ENCODE measurements at regions not wholly inside any gene's neighbourhood (a gene's known extent, or its start where the extent isn't known, plus 50 kb on each side); places are given as distances from the start of the nearest gene placed in this dataset.

- peaks cover 2 to 4% of the 10 kb centered on the region in 2 donors for H3K4me1 ChIP-seq (ENCODE audit: control insufficient read depth in 1 of 2, insufficient read depth in 2 of 2, low read length in 2 of 2)
- H3K27ac ChIP-seq (ENCODE audit: low read length), result no peak overlapping the region
- H3K9me3 ChIP-seq (ENCODE audit: control insufficient read depth in 1 of 2, low read length in 2 of 2), result no peaks in the 10 kb centered on the region
- peak overlapping the region; percentile 10 to 11 for H3K4me3 ChIP-seq (ENCODE audit: low read depth in 1 of 2, low read length in 2 of 2)
- H3K36me3 ChIP-seq (ENCODE audit: control insufficient read depth in 1 of 2, insufficient read depth in 2 of 2, low read length in 2 of 2), result no peaks in the 10 kb centered on the region
- no peaks in the 10 kb centered on the region for H3K27me3 ChIP-seq (ENCODE audit: low read depth, low read length)
These were observed 642.7 kb upstream of the ARGLU1 start for GRCh38 chr13:107210723-107211030.

- Histone ChIP-seq H3K9me3 (ENCODE audit: control insufficient read depth in 1 of 2, low read length in 2 of 2) (no peaks in the 10 kb centered on the region), H3K4me1 (ENCODE audit: control insufficient read depth in 1 of 2, insufficient read depth in 2 of 2, low read length in 2 of 2) (peaks cover 2 to 4% of the 10 kb centered on the region in 2 donors), H3K27ac (ENCODE audit: low read length) (no peak overlapping the region), H3K4me3 (ENCODE audit: low read depth in 1 of 2, low read length in 2 of 2) (peak overlapping the region; percentile 10 to 11), H3K36me3 (ENCODE audit: control insufficient read depth in 1 of 2, insufficient read depth in 2 of 2, low read length in 2 of 2) (no peaks in the 10 kb centered on the region), H3K27me3 (ENCODE audit: low read depth, low read length) (no peaks in the 10 kb centered on the region)
These were observed 642.1 kb upstream of the ARGLU1 start for GRCh38 chr13:107209824-107210722.

GRCh38 chr13:107208889-107209288 lies 641.0 kb upstream of the ARGLU1 start:
- no peaks in the 10 kb centered on the region for H3K9me3 ChIP-seq (ENCODE audit: control insufficient read depth in 1 of 2, low read length in 2 of 2)
- H3K4me1 ChIP-seq (ENCODE audit: control insufficient read depth in 1 of 2, insufficient read depth in 2 of 2, low read length in 2 of 2), result peaks cover 2 to 4% of the 10 kb centered on the region in 2 donors
- H3K4me3 ChIP-seq (ENCODE audit: low read depth in 1 of 2, low read length in 2 of 2), result no peak overlapping the region
- no peaks in the 10 kb centered on the region for H3K27me3 ChIP-seq (ENCODE audit: low read depth, low read length)
- no peaks in the 10 kb centered on the region for H3K36me3 ChIP-seq (ENCODE audit: control insufficient read depth in 1 of 2, insufficient read depth in 2 of 2, low read length in 2 of 2)
- no peak overlapping the region for H3K27ac ChIP-seq (ENCODE audit: low read length)

- Histone ChIP-seq H3K4me1 (ENCODE audit: control insufficient read depth in 1 of 2, insufficient read depth in 2 of 2, low read length in 2 of 2) (peaks cover 0 to 2% of the 10 kb centered on the region in 2 donors), H3K36me3 (ENCODE audit: control insufficient read depth in 1 of 2, insufficient read depth in 2 of 2, low read length in 2 of 2) (no peaks in the 10 kb centered on the region), H3K9me3 (ENCODE audit: control insufficient read depth in 1 of 2, low read length in 2 of 2) (no peaks in the 10 kb centered on the region), H3K27ac (ENCODE audit: low read length) (no peak overlapping the region), H3K27me3 (ENCODE audit: low read depth, low read length) (no peaks in the 10 kb centered on the region), H3K4me3 (ENCODE audit: low read depth in 1 of 2, low read length in 2 of 2) (no peak overlapping the region)
These were observed 637.6 kb upstream of the ARGLU1 start for GRCh38 chr13:107205318-107206104.

GRCh38 chr13:107203146-107203847 lies 635.4 kb upstream of the ARGLU1 start:
- Histone ChIP-seq H3K4me1 (ENCODE audit: control insufficient read depth in 1 of 2, insufficient read depth in 2 of 2, low read length in 2 of 2) (no peaks in the 10 kb centered on the region), H3K36me3 (ENCODE audit: control insufficient read depth in 1 of 2, insufficient read depth in 2 of 2, low read length in 2 of 2) (no peaks in the 10 kb centered on the region), H3K27me3 (ENCODE audit: low read depth, low read length) (no peaks in the 10 kb centered on the region), H3K9me3 (ENCODE audit: control insufficient read depth in 1 of 2, low read length in 2 of 2) (no peaks in the 10 kb centered on the region), H3K27ac (ENCODE audit: low read length) (peak overlapping the region; percentile 10), H3K4me3 (ENCODE audit: low read depth in 1 of 2, low read length in 2 of 2) (no peak overlapping the region)

GRCh38 chr13:107202371-107203023 lies 634.6 kb upstream of the ARGLU1 start:
- Histone ChIP-seq H3K27ac (ENCODE audit: low read length) (peak overlapping the region; percentile 10), H3K4me3 (ENCODE audit: low read depth in 1 of 2, low read length in 2 of 2) (no peak overlapping the region), H3K36me3 (ENCODE audit: control insufficient read depth in 1 of 2, insufficient read depth in 2 of 2, low read length in 2 of 2) (no peaks in the 10 kb centered on the region), H3K27me3 (ENCODE audit: low read depth, low read length) (no peaks in the 10 kb centered on the region), H3K9me3 (ENCODE audit: control insufficient read depth in 1 of 2, low read length in 2 of 2) (no peaks in the 10 kb centered on the region), H3K4me1 (ENCODE audit: control insufficient read depth in 1 of 2, insufficient read depth in 2 of 2, low read length in 2 of 2) (no peaks in the 10 kb centered on the region)

GRCh38 chr13:107200491-107200890 lies 632.6 kb upstream of the ARGLU1 start:
- Histone ChIP-seq H3K36me3 (ENCODE audit: control insufficient read depth in 1 of 2, insufficient read depth in 2 of 2, low read length in 2 of 2) (no peaks in the 10 kb centered on the region), H3K27ac (ENCODE audit: low read length) (no peak overlapping the region), H3K9me3 (ENCODE audit: control insufficient read depth in 1 of 2, low read length in 2 of 2) (no peaks in the 10 kb centered on the region)

GRCh38 chr13:107192289-107192688 lies 624.4 kb upstream of the ARGLU1 start:
- Histone ChIP-seq H3K27me3 (ENCODE audit: low read depth, low read length) (no peaks in the 10 kb centered on the region), H3K27ac (ENCODE audit: low read length) (no peak overlapping the region), H3K36me3 (ENCODE audit: control insufficient read depth in 1 of 2, insufficient read depth in 2 of 2, low read length in 2 of 2) (no peaks in the 10 kb centered on the region), H3K4me3 (ENCODE audit: low read depth in 1 of 2, low read length in 2 of 2) (no peak overlapping the region), H3K9me3 (ENCODE audit: control insufficient read depth in 1 of 2, low read length in 2 of 2) (peaks cover 0 to 6% of the 10 kb centered on the region in 2 donors), H3K4me1 (ENCODE audit: control insufficient read depth in 1 of 2, insufficient read depth in 2 of 2, low read length in 2 of 2) (no peaks in the 10 kb centered on the region)

More at GRCh38 chr13:107200491-107200890, 632.6 kb upstream of the ARGLU1 start:
- H3K4me3 ChIP-seq (ENCODE audit: low read depth in 1 of 2, low read length in 2 of 2), result no peak overlapping the region
- H3K27me3 ChIP-seq (ENCODE audit: low read depth, low read length), result no peaks in the 10 kb centered on the region
- no peaks in the 10 kb centered on the region for H3K4me1 ChIP-seq (ENCODE audit: control insufficient read depth in 1 of 2, insufficient read depth in 2 of 2, low read length in 2 of 2)

- no peaks in the 10 kb centered on the region for H3K27me3 ChIP-seq (ENCODE audit: low read depth, low read length)
- no peaks in the 10 kb centered on the region for H3K4me1 ChIP-seq (ENCODE audit: control insufficient read depth in 1 of 2, insufficient read depth in 2 of 2, low read length in 2 of 2)
These were observed 622.1 kb upstream of the ARGLU1 start for GRCh38 chr13:107190065-107190464.

GRCh38 chr13:107185889-107186288 lies 618.0 kb upstream of the ARGLU1 start:
- Histone ChIP-seq H3K27me3 (ENCODE audit: low read depth, low read length) (no peaks in the 10 kb centered on the region), H3K9me3 (ENCODE audit: control insufficient read depth in 1 of 2, low read length in 2 of 2) (no peaks in the 10 kb centered on the region), H3K27ac (ENCODE audit: low read length) (no peak overlapping the region), H3K36me3 (ENCODE audit: control insufficient read depth in 1 of 2, insufficient read depth in 2 of 2, low read length in 2 of 2) (no peaks in the 10 kb centered on the region), H3K4me1 (ENCODE audit: control insufficient read depth in 1 of 2, insufficient read depth in 2 of 2, low read length in 2 of 2) (no peaks in the 10 kb centered on the region), H3K4me3 (ENCODE audit: low read depth in 1 of 2, low read length in 2 of 2) (no peak overlapping the region)

More at GRCh38 chr13:107190065-107190464, 622.1 kb upstream of the ARGLU1 start:
- Histone ChIP-seq H3K9me3 (ENCODE audit: control insufficient read depth in 1 of 2, low read length in 2 of 2) (peaks cover 0 to 6% of the 10 kb centered on the region in 2 donors), H3K27ac (ENCODE audit: low read length) (no peak overlapping the region), H3K4me3 (ENCODE audit: low read depth in 1 of 2, low read length in 2 of 2) (no peak overlapping the region), H3K36me3 (ENCODE audit: control insufficient read depth in 1 of 2, insufficient read depth in 2 of 2, low read length in 2 of 2) (no peaks in the 10 kb centered on the region)
